SH-SY5Y (cell line): ENCODE measurements at regions not wholly inside any gene's neighbourhood (a gene's known extent, or its start where the extent isn't known, plus 50 kb on each side); places are given as distances from the start of the nearest gene placed in this dataset.

Source experiments
- GATA2 ChIP-seq: IDR thresholded peaks from 2 replicates; pipeline ENCODE4 v1.6.1; 2011; ENCODE audit warnings: mild to moderate bottlenecking, low read depth, low read length
- GATA3 ChIP-seq: IDR thresholded peaks from 2 replicates; pipeline ENCODE4 v1.6.1; 2011; ENCODE audit warnings: low read depth, mild to moderate bottlenecking, low read length, moderate library complexity

DNA sequence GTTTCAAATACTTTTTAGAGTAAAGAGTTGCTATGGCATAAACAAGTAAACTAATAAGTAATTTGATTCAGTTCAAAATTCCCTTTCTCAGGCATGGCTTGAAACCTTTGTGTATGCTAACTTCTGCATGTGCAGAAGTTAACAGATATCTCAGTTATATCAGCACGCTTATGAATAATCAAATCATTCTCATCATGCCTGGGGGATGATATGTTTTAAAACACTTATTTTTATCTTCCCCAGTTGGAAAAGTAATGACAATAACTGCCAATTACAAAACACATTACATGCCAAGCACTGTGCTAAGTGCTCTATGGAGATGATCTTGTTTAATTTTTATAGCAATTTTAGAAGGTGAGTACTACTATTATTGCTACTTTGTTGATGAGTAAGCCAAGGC lies 146.4 kb downstream of the YIPF5 start:
- peak; percentile 21 for TF ChIP-seq GATA2
- peak; percentile 83 for TF ChIP-seq GATA3
